CD4-positive, alpha-beta T cell treated with Interleukin-6 for 4 hours (primary cell): ENCODE measurements at regions not wholly inside any gene's neighbourhood (a gene's known extent, or its start where the extent isn't known, plus 50 kb on each side); places are given as distances from the start of the nearest gene placed in this dataset.

Experiments used
- DNase-seq: peaks from one replicate; pipeline ENCODE4 v3.0.0-alpha.2; 2020; ENCODE audit warnings: mixed read lengths

DNA sequence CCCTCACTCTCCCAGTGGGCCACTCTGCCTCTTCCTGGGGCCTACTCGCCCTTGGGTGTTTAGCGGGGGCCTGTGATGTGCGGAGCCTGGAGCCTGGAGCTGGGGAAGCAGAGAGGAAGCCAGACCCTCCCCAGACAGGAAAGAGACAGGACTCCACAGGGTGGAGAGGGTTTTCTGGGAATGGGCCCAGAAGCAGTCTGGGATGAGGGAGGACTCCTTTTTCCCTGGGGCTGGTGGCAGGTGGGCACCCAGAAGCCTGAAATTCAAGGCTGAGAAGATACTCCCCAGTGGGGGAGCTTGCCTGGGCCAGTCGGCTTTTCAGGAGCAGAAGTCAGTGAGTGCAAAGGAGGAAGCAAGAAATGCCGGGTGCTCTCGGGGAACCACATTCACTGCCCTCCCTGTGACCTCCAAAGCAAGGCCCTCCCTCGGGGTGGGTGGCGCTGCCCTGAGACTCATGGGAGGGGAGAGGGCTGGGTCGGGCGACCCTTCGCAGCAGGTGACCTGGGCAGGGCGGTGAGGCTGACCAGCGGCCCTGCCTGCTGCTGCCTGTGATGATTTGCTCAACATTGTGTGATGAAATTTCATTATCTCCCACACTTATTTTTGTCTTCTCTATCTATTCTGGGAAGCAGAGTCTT lies 1377.4 kb downstream of the BRD1 start:
- no peak for DNase-seq

DNA sequence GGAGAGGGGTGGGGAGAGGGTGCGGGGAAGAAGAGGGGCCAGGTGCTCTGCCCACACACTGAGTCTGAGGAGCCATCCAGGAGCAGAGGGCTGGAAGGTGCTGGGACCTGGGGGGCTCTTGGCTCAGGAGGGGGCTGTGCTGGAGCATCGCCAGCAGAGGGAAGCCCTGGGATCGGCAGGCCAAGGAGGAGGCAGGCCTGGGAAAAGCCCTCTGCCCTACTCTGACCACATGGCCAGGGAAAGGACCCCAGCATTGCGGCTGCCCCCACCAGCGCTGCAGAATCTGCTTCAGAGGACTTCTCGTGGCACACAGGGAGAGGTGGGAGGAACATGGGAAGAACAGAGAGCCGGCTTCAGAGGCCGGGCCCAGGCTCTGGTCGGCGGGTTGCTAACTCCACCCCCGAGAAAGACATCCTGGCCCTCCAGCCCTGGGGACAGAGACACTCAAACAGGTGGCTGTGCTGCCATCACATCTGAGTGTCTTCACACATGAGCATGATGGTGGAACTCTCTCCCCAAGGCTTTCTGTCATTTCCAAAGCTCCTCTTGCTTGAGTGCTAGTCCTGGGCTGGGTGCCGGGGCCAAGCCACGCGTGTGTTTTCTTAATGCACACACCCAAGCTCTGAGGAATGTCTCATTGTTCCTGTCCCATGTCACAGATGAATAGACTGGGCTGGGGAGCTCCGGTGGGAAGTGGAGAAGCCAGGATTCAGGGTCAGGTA lies 1378.0 kb downstream of the BRD1 start:
- no peak for DNase-seq

DNA sequence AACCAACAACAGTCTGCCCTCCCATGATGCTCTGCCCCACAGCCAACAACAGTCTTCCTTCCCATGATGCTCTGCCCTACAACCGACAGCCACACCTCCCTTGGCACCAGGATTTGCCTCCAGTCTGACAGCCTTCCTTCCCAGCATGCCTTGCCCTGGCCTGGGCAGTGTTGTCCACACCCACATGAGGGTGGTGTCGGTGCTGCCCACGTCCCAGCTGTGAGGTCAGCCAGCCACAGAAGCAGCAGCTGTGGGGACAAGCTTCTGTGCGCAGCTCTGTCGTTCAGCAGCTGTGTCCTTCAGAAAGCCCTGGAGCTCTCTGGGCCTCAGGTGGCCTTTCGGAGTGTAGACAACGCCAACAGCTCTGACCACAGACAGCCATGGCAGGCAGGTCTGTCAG lies 1378.9 kb downstream of the BRD1 start:
- no peak for DNase-seq

DNA sequence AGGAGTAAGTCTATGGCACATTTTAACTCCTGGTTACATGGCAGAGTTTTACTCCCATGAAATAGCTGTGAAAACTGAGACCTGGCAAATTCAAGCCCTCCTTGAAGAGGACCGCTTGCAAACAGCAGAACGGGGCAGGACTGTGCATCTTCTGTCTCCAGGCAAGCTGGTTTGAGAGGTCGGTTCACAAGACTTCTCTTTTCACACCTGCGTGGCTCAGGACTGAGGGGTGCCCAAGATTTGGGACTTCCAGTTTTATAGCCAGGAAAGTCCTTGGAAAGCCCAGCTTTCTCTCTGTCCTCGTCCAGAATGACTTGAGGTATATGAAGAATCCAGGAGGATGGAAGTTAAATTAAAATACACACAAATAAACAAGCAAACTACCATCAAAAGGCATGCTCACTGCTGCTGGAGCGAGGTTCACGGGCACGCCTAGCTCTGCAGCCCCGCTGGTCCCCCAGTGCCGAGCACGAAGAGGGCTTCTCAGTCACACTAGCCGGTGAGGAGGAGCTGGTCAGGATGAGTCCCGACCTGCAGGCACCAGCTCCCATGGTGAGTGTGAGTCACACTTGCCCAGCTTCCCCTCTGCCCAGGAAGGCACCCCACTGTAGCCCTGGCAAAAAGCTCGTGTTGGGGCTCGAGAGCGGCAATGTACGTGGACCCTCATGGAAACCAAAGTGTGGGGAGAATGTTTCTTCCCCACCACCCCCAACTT lies 1382.4 kb downstream of the BRD1 start:
- no peak for DNase-seq

DNA sequence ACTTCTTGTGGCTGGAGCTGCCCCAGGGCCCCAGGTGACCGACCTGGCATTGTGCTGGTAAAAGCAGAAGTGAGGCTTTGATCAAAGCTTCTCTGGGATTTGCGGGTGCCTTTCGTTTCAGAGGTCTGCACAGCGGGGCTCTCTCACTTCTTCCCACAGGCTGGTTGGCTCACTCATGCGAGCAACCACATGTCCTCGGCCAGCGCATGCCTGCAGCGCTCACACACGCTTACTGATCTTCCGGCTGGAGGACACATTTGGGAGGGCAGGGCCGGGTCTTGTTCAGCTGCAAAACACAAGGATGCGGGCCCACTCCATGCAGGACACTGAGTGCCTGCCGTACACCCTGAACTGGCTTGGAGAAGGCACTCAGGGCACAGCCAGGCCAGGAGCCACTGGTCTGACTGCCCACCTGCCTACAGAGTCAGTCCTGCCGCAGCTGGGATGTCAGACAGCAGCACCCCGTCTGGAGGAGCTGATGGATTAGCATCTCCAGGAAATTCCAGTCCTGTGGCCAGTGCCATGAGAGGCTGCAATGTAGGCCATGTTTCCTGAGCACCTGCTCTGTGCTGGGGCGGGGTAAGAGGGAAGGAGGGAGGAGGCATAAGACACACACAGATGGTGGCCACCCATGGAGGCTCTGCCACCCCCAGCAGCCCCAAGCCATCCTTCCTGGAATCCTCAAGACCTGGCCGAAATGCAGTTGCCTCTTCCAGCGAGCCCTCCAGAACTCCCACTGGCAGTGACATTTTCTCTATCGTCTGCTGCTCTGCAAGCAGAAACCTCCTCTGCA lies 1383.2 kb downstream of the BRD1 start:
- no peak for DNase-seq

DNA sequence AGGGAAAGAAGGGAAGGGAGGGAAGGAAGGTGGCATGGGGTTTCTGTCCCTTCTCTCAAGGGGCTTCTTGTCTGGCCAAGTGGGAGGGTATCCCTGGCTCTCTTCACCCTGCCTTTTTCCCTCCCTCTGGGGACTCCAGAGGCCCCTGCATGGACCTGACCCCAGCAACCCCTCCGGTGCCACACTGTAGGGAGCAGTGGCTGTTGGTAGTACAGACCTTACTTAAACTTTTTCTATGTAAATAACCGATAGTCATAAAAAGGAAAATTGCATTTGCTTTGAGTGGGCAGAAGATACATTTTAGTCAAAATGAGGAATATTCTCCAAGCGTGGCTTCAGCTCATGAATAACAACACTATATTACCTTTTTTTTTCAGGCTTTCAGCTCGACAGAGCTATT lies 1384.0 kb downstream of the BRD1 start:
- DNase-seq = no peak

DNA sequence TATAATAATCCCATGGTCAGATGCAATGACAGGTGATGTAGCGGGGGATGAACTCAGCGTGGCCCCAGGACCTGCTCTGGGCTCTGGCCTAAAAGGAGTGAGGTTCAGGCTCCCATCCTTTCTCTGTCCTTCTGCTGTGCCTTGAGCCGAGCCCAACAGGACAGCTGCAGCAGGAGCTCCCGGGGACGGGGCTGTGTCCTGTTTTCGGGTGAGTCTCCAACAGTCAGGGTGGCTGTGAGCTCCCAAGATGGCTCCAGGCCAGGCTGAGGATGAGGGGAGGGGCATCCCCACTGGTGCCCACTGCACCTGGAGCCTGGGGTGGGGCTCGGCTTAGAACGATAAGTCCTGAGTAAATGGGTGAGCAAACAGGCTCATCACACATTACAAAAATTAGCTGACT lies 1385.0 kb downstream of the BRD1 start:
- DNase-seq = no peak

DNA sequence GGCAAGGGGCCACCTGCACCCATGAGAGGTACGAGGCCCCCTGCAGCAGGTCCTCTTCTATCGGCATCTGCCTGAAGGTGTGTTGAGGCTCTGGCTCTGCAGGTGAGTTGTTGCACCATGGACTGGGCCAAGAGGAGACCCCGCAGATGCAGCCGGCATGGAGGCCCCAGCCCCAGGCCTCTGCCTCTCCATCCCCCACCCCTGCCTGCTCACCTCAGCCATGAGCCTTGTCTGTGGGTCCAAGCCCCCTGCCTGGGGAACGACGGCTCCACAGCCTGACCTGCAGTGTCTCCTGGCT lies 1386.2 kb downstream of the BRD1 start:
- no peak for DNase-seq

DNA sequence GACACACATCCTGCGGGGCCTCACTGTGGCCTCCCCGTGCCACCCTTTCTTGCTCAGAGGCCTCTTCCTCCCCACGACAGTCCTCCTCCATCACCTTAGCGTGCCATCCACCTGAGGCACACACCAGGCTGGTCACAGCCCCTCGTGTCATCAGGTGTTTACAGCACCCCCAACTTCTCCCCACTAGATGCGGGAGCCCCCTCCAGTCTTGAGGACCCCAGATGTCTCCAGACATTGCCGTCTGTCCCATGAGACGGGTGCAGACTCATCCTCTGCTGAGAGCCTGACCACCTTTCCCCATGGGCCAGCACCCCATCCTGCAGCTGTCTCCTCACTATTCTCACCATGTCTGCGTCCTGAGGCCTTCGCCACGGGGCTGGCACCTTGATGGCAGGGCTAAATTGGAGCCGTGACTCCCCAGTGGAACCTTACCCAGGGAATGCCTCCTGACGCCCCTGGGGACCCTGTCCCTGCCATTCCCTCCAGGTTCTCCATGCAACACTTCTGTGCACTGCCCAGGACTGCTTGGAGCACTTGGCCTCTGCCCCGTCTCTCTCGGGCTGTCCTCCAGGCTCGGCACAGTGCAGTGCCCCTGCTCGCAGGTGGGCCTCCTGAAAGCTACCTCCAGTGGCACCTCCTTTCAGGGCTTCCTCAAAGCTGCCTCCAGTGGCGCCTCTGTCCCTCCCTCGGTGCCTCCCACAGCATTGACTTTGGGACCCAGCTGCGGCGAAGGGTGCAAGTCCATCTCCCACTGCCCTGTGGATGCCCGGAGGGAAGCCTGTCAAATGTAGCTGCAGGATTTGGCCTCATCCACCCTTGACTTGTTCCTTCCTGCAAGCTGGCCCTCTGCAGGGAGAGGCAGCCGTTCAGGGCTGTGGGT lies 1386.8 kb downstream of the BRD1 start:
- no peak for DNase-seq

DNA sequence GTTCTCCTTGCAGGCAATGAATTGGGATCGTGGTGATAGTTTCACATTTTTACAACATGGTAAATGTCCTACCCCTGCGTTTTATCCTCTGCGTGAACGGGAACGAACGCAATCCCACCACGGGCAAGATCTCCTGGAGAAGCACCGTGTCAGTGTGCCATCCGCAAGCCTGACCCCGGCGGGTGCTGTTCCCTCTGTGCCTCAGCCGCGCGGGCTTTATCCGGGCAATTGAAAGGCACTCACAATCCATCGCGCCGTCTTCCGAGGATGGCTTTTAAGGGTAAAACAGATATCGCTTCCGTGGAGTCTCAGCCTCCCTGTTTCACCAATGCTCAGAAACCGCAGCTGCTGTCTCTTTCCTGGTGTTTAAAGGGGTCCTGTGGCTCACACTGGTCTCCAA lies 1387.5 kb downstream of the BRD1 start:
- no peak for DNase-seq

DNA sequence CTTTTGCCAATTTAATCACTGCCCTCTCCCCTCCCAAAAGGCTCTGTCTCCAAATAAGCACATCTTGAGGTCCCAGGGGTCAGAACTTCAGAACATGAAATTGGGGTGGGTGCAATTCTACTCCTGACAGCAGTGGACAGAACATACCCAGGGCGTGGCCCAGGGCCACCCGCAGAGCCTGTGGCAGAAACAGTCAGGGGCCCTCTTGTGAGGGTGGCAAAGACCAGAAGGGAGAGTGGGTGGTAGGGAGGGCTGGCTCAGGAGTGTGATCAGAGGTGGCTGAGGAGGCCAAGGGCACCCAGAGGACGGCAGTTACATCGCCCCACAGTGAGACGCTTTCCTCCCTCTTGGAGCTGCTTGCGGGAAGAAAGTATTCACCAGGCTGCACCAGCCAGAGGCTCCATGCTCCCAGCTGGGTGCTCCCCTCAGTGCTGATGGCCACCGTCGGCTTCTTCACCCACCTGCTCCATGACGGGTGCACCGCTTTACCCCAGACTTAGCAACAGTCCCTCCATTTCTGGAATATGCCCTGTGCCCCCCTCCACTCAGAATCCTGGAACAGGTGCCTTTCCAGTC lies 1388.0 kb downstream of the BRD1 start:
- no peak for DNase-seq

DNA sequence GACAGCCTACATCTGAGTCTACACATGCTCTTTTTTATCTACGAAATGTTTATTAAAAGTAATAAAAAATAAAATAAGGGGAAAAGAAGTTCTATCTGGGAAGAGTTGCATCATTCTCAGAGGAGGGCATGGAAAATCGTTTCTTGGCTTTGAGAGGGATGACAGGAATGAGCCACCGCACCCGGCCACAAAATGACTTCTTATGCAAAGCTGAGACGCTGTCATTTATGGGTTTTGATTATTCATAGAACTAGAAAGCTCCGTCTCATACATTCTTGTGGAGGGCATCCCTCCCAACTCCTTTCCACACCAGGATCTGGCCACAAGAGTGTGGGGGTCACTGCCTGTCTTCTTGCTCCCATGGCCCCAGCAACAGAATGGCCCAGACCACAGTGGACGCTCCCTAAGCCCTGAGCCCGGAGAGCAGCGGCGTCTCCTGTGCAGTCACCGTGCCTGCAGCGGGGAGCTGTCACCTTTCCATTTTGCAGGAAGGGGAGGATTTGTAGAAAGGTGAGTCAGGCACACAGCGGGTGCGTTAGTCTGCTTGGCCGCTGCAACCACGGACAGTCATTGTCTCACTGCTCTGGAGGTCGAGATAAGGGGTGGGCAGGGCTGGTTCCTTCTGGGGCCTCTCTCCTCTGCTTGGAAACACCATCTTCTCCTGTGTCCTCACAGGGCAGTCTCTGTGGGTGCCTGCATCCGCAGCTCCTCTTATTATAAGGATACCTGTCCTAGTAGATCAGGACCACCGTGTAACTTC lies 1388.7 kb downstream of the BRD1 start:
- no peak for DNase-seq

DNA sequence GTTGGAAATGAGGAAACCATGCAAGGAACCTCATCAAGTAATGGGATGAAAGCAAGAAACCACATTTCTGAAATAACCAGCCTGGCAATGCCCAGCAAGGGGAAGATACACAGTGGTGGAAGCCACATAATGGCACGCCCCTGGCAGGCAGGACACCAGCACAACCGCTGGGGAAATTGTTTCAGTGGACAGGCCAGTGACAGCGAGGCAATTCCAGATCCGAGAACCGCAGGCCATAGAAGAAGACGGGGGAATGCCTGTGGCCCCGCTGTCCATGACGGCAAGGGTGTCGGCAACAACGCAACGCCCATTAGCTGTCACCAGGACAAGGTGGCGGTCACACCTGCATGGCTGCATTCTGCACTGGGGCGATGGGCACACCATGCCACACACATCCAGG lies 1389.6 kb downstream of the BRD1 start:
- no peak for DNase-seq

DNA sequence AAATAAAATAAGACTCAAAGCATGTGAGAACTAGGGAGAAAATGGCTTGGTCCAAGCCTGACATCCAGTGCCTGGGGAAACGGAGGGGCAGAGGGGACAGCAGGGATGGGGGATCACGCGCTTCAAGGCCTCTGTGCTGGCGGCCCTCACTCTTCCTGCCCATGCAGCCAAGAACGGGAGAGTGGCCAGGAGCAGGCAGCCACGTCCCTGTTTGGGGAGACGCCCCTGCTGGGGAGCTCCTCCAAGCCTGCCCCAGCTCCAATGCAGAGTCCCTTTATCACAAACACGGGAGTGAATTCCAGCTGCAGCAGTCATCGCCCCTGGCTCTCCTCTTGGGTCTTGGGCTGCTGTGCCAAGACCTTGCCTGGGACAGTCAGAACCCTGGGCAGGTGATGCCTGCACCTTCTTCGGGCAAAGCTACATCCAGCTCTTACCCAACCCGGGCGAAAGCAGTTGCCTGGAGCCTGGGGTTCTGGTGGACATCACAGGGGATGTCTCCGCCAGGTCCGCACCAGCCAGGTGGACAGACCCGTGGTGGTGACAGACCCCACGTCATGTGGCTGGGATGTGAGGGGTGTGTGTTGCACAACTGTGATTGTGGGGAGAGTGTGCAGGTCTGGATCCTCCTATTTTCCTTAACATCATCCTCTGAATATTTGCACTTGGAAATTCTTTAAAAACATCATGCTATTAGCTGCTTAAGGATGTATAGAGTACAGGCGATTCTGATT lies 1391.3 kb downstream of the BRD1 start:
- DNase-seq = no peak

DNA sequence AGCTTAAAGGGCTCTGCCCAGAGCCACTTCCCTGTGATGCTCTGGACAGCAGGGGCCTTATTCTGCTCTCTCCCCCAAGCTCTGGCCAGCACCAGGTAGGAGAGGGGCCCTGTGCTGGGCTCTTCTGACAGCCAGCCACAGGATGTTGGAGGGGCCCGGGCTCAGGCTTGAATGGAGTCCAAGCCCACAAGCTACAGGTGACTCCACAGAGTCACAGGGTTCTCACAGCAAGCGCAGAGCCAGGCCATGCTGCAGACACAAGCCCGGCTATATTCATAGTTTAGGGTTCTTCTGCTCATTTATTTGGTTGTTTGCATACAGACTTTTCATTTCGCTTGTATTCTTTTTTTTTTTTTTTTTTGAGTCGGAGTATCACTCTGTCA lies 1392.8 kb downstream of the BRD1 start:
- no peak for DNase-seq

DNA sequence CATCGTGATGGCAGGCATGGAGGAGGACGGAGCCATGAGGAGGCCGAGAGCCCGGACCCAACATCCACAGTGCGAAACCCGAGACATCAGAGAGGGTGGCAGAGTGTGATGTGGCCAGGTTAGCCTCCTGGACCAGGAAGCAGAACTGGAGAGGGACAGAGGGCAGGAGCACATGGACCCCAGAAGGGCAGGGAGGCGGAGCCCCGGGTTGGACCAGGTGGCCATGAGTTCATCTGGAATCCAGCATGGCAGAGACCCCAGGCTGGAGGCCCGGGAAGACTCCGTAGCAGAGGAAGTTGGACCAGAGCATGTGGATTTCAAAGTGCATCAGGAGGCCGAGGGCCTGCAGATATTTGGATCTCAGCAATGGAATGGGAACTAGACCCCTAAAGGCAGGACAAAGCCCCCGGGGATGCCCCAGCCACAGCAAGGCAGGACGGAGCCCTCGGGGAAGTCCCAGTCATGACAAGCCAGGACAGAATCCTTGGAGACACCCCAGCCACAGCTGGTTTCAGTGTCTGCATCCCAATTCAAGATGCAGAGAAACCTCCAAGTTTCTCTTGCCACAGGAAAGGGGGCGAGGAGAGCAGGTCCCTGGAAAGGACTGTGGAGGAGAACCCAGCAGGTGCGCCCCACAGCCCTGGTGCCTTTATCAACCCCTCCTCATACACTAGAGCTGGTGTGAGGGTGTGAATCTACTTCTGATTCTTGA lies 1393.4 kb downstream of the BRD1 start:
- no peak for DNase-seq

DNA sequence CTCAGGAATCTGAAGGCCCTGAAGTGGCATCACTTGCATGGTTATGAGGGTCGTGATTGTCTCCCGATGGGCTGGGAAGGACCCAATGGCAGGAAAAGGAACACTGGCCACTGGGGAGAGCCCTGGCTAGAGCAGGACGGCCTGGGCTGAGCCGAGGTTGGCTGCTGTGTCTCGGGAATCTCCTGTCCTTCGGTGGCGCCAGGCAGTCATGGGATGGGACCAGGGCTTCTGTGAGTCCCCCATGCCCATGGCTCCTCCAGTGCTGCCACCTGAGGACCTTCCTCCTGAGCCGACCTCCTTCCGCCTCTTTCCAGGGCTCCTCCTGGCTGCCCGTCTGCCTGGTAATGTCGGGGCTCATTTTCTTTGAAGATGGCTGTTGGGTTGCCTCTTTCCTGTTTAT lies 1394.0 kb downstream of the BRD1 start:
- no peak for DNase-seq

DNA sequence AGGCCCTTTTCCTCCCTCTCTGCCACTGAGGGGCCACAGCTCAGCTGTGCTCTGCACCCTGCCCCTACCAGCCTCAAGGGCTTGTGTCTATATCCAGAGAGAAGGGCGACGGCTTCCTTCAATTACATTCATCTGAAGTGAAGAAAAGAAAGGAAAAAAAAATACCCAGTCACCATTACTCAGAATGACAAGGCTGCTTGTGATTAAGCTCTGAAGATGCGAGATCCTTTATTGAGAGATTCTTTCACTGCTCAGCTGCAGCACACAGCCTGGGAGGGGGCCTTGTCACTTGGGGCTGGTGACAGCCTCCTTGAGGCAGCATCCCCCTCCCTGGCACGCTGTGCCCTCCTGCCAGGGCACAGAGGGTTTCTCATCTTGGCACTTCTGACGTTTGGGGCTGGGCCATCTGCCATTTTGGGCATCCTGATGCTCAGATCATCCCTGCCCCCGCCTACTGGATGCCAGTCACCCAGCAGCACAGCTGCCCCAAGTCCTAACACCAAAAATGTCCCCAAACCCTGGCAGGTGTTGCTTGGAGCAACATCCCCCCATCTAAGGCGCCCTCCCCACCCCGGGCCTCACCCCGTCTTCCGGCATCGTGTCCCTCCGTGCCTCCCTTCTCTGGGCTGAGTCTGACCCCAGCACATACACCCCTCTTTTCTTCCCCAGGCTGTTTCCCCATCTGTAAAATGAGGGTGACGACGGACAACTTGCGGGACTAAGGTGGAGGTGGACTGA lies 1394.7 kb downstream of the BRD1 start:
- DNase-seq = no peak
